Esophagus squamous epithelium (tissue), 4 donors: ENCODE measurements at regions not wholly inside any gene's neighbourhood (a gene's known extent, or its start where the extent isn't known, plus 50 kb on each side); places are given as distances from the start of the nearest gene placed in this dataset.

Experiments
- CTCF ChIP-seq, 6 experiments: fragments of 450-650 bp in 4 of 6; fragments of 200-600 bp in 2 of 6; sonication (generic) in 2 of 6; IDR thresholded peaks; one replicate each; pipeline ENCODE4 v1.5.1; 2016 to 2019; ENCODE audit warnings: antibody characterized with exemption in 6 of 6, mild to moderate bottlenecking in 4 of 6, moderate library complexity in 4 of 6
- POLR2A ChIP-seq, 4 donors: fragments of 450-650 bp; IDR thresholded peaks; one replicate each; pipeline ENCODE4 v1.6.1; 2017; ENCODE audit warnings: antibody characterized with exemption in 4 of 4, mild to moderate bottlenecking in 4 of 4, moderate library complexity in 3 of 4

- TF ChIP-seq CTCF (IDR thresholded peaks at IDR 0.05) (no peak), POLR2A (IDR thresholded peaks at IDR 0.05) (no peak)
These were observed 834.1 kb downstream of the TRHDE start for GRCh38 chr12:73106296-73106695.
